KOPT-K1 (cell line): ENCODE measurements at regions not wholly inside any gene's neighbourhood (a gene's known extent, or its start where the extent isn't known, plus 50 kb on each side); places are given as distances from the start of the nearest gene placed in this dataset.

Experiments used
- H3K27ac ChIP-seq: fragments of 200-600 bp; sonication (generic); 2 replicates; pipeline ENCODE4 v1.5.1; 2016; ENCODE audit warnings: antibody characterized with exemption, mild to moderate bottlenecking, low read depth, low read length; ENCODE audit not compliant: poor library complexity, severe bottlenecking
- H3K36me3 ChIP-seq: fragments of 200-600 bp; sonication (generic); 2 replicates; pipeline ENCODE4 v1.5.1; 2017; ENCODE audit warnings: antibody characterized with exemption, mild to moderate bottlenecking, low read length, moderate library complexity; ENCODE audit not compliant: insufficient read depth
- H3K9me3 ChIP-seq: fragments of 200-600 bp; sonication (generic); 2 replicates; pipeline ENCODE4 v1.5.1; 2017; ENCODE audit warnings: antibody characterized with exemption, low read length, mild to moderate bottlenecking; ENCODE audit not compliant: insufficient read depth, poor library complexity, severe bottlenecking

GRCh38 chr20:60510356-60510755 lies 552.1 kb downstream of the CDH26 start:
- Histone ChIP-seq H3K27ac (no peak overlapping the region), H3K9me3 (no peaks in the 10 kb centered on the region), H3K36me3 (no peaks in the 10 kb centered on the region)

DNA sequence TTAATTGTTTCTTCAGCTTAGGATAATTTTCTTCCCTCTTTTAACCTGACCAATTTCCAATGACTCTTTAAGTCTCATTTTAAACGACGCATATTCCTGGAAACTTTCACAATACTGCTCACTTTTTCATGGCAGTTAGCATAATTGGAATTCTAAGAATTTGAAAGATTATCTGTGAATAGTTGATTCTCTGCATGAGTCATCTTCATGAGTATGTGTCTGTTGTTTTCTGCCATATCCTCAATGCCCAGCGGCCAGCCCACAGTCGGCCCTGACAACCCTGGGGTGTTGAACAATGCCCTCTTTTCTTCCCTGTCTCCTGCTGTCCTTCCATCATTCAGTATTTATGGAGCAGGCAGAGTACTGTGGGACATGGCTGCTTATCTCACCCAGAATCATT lies 554.2 kb downstream of the CDH26 start:
- H3K27ac ChIP-seq, result no peak overlapping the region
- no peaks in the 10 kb centered on the region for H3K36me3 ChIP-seq
- H3K9me3 ChIP-seq, result no peaks in the 10 kb centered on the region

GRCh38 chr20:60513141-60513540 lies 554.9 kb downstream of the CDH26 start:
- H3K36me3 ChIP-seq, result no peaks in the 10 kb centered on the region
- no peaks in the 10 kb centered on the region for H3K9me3 ChIP-seq
- no peak overlapping the region for H3K27ac ChIP-seq

- Histone ChIP-seq H3K36me3 (no peaks in the 10 kb centered on the region), H3K27ac (no peak overlapping the region), H3K9me3 (no peaks in the 10 kb centered on the region)
Measured at GRCh38 chr20:60516442-60516841, 558.2 kb downstream of the CDH26 start.

- Histone ChIP-seq H3K36me3 (no peaks in the 10 kb centered on the region), H3K27ac (no peak overlapping the region), H3K9me3 (no peaks in the 10 kb centered on the region)
Measured at GRCh38 chr20:60518022-60518421, 559.8 kb downstream of the CDH26 start.

DNA sequence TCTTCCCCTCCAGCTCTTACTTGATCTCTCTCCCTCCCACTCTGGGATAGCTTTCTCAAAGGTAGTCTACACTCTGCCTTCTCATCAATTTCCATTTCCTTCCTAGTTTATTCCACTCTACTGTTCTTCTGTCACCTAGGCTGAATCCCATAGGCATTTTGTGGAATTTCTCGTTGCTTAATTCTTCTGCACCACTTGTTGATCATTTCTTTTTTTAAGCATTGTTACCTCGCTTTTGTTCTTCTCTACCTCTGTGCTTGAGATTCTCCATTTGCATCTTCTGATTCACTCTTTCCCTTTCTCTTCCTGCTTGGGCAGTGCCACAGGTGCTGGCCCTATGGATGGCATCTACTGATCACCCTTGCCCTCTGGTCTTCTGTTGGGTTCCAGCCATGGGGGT lies 567.2 kb downstream of the CDH26 start:
- H3K27ac ChIP-seq, result no peak overlapping the region
- H3K36me3 ChIP-seq, result no peaks in the 10 kb centered on the region
- H3K9me3 ChIP-seq, result no peaks in the 10 kb centered on the region

- Histone ChIP-seq H3K27ac (no peak overlapping the region), H3K9me3 (no peaks in the 10 kb centered on the region), H3K36me3 (no peaks in the 10 kb centered on the region)
Measured at GRCh38 chr20:60527656-60528055, 569.4 kb downstream of the CDH26 start.

DNA sequence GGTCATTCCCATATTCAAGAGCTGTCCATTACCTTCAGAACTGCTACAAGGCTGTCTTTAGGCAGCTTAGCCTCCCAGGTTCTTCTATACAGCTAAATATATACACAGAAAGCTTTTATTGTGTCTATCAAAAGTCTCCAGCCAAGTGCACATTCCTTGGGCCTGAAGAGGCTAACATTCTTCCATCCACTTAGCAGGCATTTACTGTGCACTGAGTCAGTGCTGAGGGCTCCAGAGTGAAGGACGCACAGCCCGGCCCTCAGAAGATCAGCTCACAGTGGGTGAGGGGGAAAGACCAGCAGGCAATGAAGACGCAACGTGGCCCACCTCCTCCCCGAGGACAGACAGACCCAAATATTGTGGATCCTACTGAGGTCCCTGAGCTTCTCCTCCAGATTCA lies 569.9 kb downstream of the CDH26 start:
- no peaks in the 10 kb centered on the region for H3K36me3 ChIP-seq
- no peak overlapping the region for H3K27ac ChIP-seq
- H3K9me3 ChIP-seq, result no peaks in the 10 kb centered on the region

DNA sequence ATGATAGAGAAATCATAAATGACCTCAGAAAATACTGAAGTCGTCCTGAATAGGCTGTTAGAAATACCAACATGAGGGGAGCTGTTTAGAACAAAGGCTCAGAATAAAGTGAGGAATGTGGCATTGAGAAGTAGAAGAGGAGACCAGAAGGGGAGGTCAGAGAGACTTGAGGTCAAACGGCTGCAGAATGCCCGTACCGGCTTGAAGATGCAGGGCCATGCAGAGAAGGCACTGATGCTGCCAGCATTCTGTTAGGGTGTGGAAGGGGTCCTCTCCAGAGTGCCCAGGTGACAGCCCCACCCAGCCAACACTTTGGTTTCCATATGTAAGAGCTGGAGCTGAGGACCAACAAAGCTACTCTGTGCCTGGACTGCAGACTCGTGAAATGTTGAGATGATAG lies 570.9 kb downstream of the CDH26 start:
- Histone ChIP-seq H3K9me3 (no peaks in the 10 kb centered on the region), H3K27ac (no peak overlapping the region), H3K36me3 (no peaks in the 10 kb centered on the region)

GRCh38 chr20:60535211-60535610 lies 577.0 kb downstream of the CDH26 start:
- Histone ChIP-seq H3K9me3 (no peaks in the 10 kb centered on the region), H3K27ac (no peak overlapping the region), H3K36me3 (no peaks in the 10 kb centered on the region)

- H3K27ac ChIP-seq, result no peak overlapping the region
Measured at GRCh38 chr20:60540591-60540990, 582.4 kb downstream of the CDH26 start.

GRCh38 chr20:60541991-60542390 lies 583.8 kb downstream of the CDH26 start:
- Histone ChIP-seq H3K27ac (no peak overlapping the region), H3K36me3 (no peaks in the 10 kb centered on the region), H3K9me3 (peaks cover 8% of the 10 kb centered on the region)

More at GRCh38 chr20:60540591-60540990, 582.4 kb downstream of the CDH26 start:
- Histone ChIP-seq H3K36me3 (no peaks in the 10 kb centered on the region), H3K9me3 (peaks cover under 1% of the 10 kb centered on the region)

GRCh38 chr20:60543598-60543997 lies 585.4 kb downstream of the CDH26 start:
- Histone ChIP-seq H3K9me3 (peaks cover 8% of the 10 kb centered on the region), H3K36me3 (no peaks in the 10 kb centered on the region), H3K27ac (no peak overlapping the region)

DNA sequence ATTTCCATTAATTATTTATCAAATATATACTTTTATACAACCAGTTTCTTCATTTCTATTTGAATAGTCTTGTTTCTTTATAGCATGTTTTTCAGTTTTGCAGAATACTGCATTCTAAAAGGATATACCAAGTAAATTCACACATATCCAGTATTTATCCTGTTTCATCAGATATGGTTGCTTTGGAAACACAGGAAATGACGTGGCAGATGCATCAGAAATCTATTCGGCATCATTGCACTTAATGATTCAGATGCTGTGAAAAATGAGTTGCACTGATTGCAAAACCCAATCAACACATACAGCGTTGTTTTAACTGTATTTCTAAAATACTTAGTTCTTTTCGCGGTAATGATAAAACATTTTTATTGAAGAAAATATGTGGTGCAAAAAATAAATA lies 594.9 kb downstream of the CDH26 start:
- Histone ChIP-seq H3K36me3 (no peaks in the 10 kb centered on the region), H3K27ac (no peak overlapping the region), H3K9me3 (no peaks in the 10 kb centered on the region)

- Histone ChIP-seq H3K9me3 (no peaks in the 10 kb centered on the region), H3K36me3 (no peaks in the 10 kb centered on the region), H3K27ac (no peak overlapping the region)
Measured at GRCh38 chr20:60558486-60558885, 600.3 kb downstream of the CDH26 start.

- no peaks in the 10 kb centered on the region for H3K36me3 ChIP-seq
- H3K9me3 ChIP-seq, result no peaks in the 10 kb centered on the region
- no peak overlapping the region for H3K27ac ChIP-seq
Measured at GRCh38 chr20:60559462-60559861, 601.2 kb downstream of the CDH26 start.

GRCh38 chr20:60561052-60561451 lies 602.8 kb downstream of the CDH26 start:
- H3K9me3 ChIP-seq, result no peaks in the 10 kb centered on the region
- H3K36me3 ChIP-seq, result no peaks in the 10 kb centered on the region
- H3K27ac ChIP-seq, result no peak overlapping the region
